Testis (tissue), 2 donors: ENCODE measurements at regions not wholly inside any gene's neighbourhood (a gene's known extent, or its start where the extent isn't known, plus 50 kb on each side); places are given as distances from the start of the nearest gene placed in this dataset.

Source experiments
- CTCF ChIP-seq, 3 experiments: fragments of 450-650 bp in 2 of 3; fragments of 200-600 bp in 1 of 3; sonication (generic) in 1 of 3; IDR thresholded peaks; one replicate each; pipeline ENCODE4 v1.5.1; 2016 to 2019; ENCODE audit warnings: antibody characterized with exemption in 3 of 3, mild to moderate bottlenecking in 2 of 3, moderate library complexity in 1 of 3
- POLR2A ChIP-seq: fragments of 450-650 bp; IDR thresholded peaks from one replicate; pipeline ENCODE4 v1.6.1; 2017; ENCODE audit warnings: antibody characterized with exemption, mild to moderate bottlenecking, moderate library complexity

- no peak for TF ChIP-seq CTCF (IDR thresholded peaks at IDR 0.05)
- TF ChIP-seq POLR2A, result no peak
Measured at GRCh38 chr18:70405052-70405451, 116.2 kb downstream of the SOCS6 start.
